ENCODE measurements at regions not wholly inside any gene's neighbourhood (a gene's known extent, or its start where the extent isn't known, plus 50 kb on each side); places are given as distances from the start of the nearest gene placed in this dataset.

GRCh38 chr2:128423788-128424165, 105.1 kb upstream of the HS6ST1 start:
- Histone ChIP-seq H3K9ac (no peak overlapping the region), H4K20me1 (ENCODE audit: insufficient read depth) (no peaks in the 10 kb centered on the region), H3K36me3 (ENCODE audit: insufficient read depth) (no peaks in the 10 kb centered on the region), H3K79me2 (ENCODE audit: insufficient read depth, low read depth) (no peaks in the 10 kb centered on the region), H3K27me3 (ENCODE audit: insufficient read depth, low read depth) (no peaks in the 10 kb centered on the region), H3K4me3 (IDR thresholded peaks at IDR 0.05; ENCODE audit: insufficient read depth, low read depth, low read length) (no peak overlapping the region), H3K27ac (no peak overlapping the region), H3K4me2 (no peak overlapping the region), H2AFZ (ENCODE audit: low read depth) (no peak overlapping the region), H3K4me1 (ENCODE audit: low read depth, poor library complexity, severe bottlenecking) (no peaks in the 10 kb centered on the region)
- no peak for TF ChIP-seq CTCF (conservative IDR thresholded peaks at IDR 0.05; ENCODE audit: low read depth, low read length)

GRCh38 chr2:128424406-128425171, 105.9 kb upstream of the HS6ST1 start:
- Histone ChIP-seq H2AFZ (ENCODE audit: low read depth) (no peak overlapping the region), H3K27me3 (ENCODE audit: insufficient read depth, low read depth) (no peaks in the 10 kb centered on the region), H4K20me1 (ENCODE audit: insufficient read depth) (no peaks in the 10 kb centered on the region), H3K9ac (no peak overlapping the region), H3K4me1 (ENCODE audit: low read depth, poor library complexity, severe bottlenecking) (no peaks in the 10 kb centered on the region), H3K4me2 (no peak overlapping the region), H3K4me3 (IDR thresholded peaks at IDR 0.05; ENCODE audit: insufficient read depth, low read depth, low read length) (no peak overlapping the region), H3K79me2 (ENCODE audit: insufficient read depth, low read depth) (no peaks in the 10 kb centered on the region), H3K27ac (no peak overlapping the region), H3K36me3 (ENCODE audit: insufficient read depth) (no peaks in the 10 kb centered on the region)
- TF ChIP-seq CTCF (conservative IDR thresholded peaks at IDR 0.05; ENCODE audit: low read depth, low read length), result no peak

- Histone ChIP-seq H3K36me3 (ENCODE audit: insufficient read depth) (no peaks in the 10 kb centered on the region), H3K27ac (no peak overlapping the region), H4K20me1 (ENCODE audit: insufficient read depth) (no peaks in the 10 kb centered on the region), H3K4me3 (IDR thresholded peaks at IDR 0.05; ENCODE audit: insufficient read depth, low read depth, low read length) (no peak overlapping the region), H3K4me2 (no peak overlapping the region), H3K79me2 (ENCODE audit: insufficient read depth, low read depth) (no peaks in the 10 kb centered on the region), H3K4me1 (ENCODE audit: low read depth, poor library complexity, severe bottlenecking) (no peaks in the 10 kb centered on the region), H2AFZ (ENCODE audit: low read depth) (no peak overlapping the region), H3K27me3 (ENCODE audit: insufficient read depth, low read depth) (no peaks in the 10 kb centered on the region), H3K9ac (no peak overlapping the region)
- no peak for TF ChIP-seq CTCF (conservative IDR thresholded peaks at IDR 0.05; ENCODE audit: low read depth, low read length)
These were observed 106.5 kb upstream of the HS6ST1 start for GRCh38 chr2:128425216-128425615.

- no peaks in the 10 kb centered on the region for H3K27me3 ChIP-seq (ENCODE audit: insufficient read depth, low read depth)
- H3K9ac ChIP-seq, result no peak overlapping the region
- H3K79me2 ChIP-seq (ENCODE audit: insufficient read depth, low read depth), result no peaks in the 10 kb centered on the region
- no peaks in the 10 kb centered on the region for H3K4me1 ChIP-seq (ENCODE audit: low read depth, poor library complexity, severe bottlenecking)
- H3K27ac ChIP-seq, result no peak overlapping the region
- no peak overlapping the region for H3K4me3 ChIP-seq (IDR thresholded peaks at IDR 0.05; ENCODE audit: insufficient read depth, low read depth, low read length)
- H4K20me1 ChIP-seq (ENCODE audit: insufficient read depth), result no peaks in the 10 kb centered on the region
- no peaks in the 10 kb centered on the region for H3K36me3 ChIP-seq (ENCODE audit: insufficient read depth)
- no peak overlapping the region for H2AFZ ChIP-seq (ENCODE audit: low read depth)
- H3K4me2 ChIP-seq, result no peak overlapping the region
- no peak for TF ChIP-seq CTCF (conservative IDR thresholded peaks at IDR 0.05; ENCODE audit: low read depth, low read length)
These were observed 107.3 kb upstream of the HS6ST1 start for GRCh38 chr2:128425731-128426620.

Data from KMS-11 (cell line).